PC-9 (cell line): ENCODE measurements at regions not wholly inside any gene's neighbourhood (a gene's known extent, or its start where the extent isn't known, plus 50 kb on each side); places are given as distances from the start of the nearest gene placed in this dataset.

Experiments used
- BruUV-seq: library from RNA; stranded (reverse); fragments of 400-500 nt; replicated peaks from 2 replicates; lab custom pipeline; 2021; lab: Mats Ljungman, UMichigan
- CTCF ChIA-PET: fragments of 300-600 bp; sonication (Branson Sonifier 250); formaldehyde crosslinking; loops from one replicate; lab custom pipeline; 2022; ENCODE audit warnings: antibody characterized with exemption; lab: Charles Lee
- POLR2A ChIA-PET: fragments of 300-600 bp; sonication (Branson Sonifier 250); formaldehyde crosslinking; loops from one replicate; lab custom pipeline; 2022; ENCODE audit warnings: antibody characterized with exemption; ENCODE audit not compliant: unreplicated experiment; lab: Charles Lee
- DNase-seq, 2 experiments: peaks; one replicate each; pipeline versions ENCODE4 v3.0.0 to v3.0.0-alpha.2; 2015 to 2022; ENCODE audit warnings: mixed read lengths in 1 of 2
- H2AFZ ChIP-seq: fragments of 200-600 bp; sonication (generic); 2 replicates; pipeline ENCODE4 v1.8.1; 2017; ENCODE audit warnings: antibody characterized with exemption
- H3F3A ChIP-seq: fragments of 200-600 bp; sonication (generic); 2 replicates; pipeline ENCODE4 v1.8.1; 2017; ENCODE audit warnings: antibody characterized with exemption, mild to moderate bottlenecking, low read depth; ENCODE audit not compliant: insufficient read depth
- H3K27ac ChIP-seq: fragments of 200-600 bp; sonication (generic); 2 replicates; pipeline ENCODE4 v1.6.1; 2016; ENCODE audit warnings: mixed run types
- H3K27me3 ChIP-seq: fragments of 200-600 bp; sonication (generic); 2 replicates; pipeline ENCODE4 v1.6.1; 2016; ENCODE audit warnings: low read depth, mixed run types; ENCODE audit not compliant: insufficient read depth
- H3K36me3 ChIP-seq: fragments of 200-600 bp; sonication (generic); 2 replicates; pipeline ENCODE4 v1.6.1; 2016; ENCODE audit warnings: low read depth, mixed run types
- H3K4me1 ChIP-seq: fragments of 200-600 bp; sonication (generic); replicated peaks from 2 replicates; pipeline ENCODE4 v1.6.1; 2016; ENCODE audit warnings: mixed run types; ENCODE audit not compliant: insufficient read depth
- H3K4me2 ChIP-seq: fragments of 200-600 bp; sonication (generic); 2 replicates; pipeline ENCODE4 v1.6.1; 2017; ENCODE audit warnings: mixed run types
- H3K4me3 ChIP-seq: fragments of 200-600 bp; sonication (generic); 2 replicates; pipeline ENCODE4 v1.6.1; 2016; ENCODE audit warnings: mixed run types
- H3K79me2 ChIP-seq: fragments of 200-600 bp; sonication (generic); 2 replicates; pipeline ENCODE4 v1.6.1; 2017; ENCODE audit warnings: low read depth, mixed run types
- H3K9me2 ChIP-seq: fragments of 200-600 bp; sonication (generic); 2 replicates; pipeline ENCODE4 v1.8.1; 2017; ENCODE audit warnings: mild to moderate bottlenecking; ENCODE audit not compliant: insufficient read depth
- H3K9me3 ChIP-seq: fragments of 200-600 bp; sonication (generic); 2 replicates; pipeline ENCODE4 v1.8.1; 2016; ENCODE audit warnings: low read depth; ENCODE audit not compliant: insufficient read depth
- H4K20me1 ChIP-seq: fragments of 200-600 bp; sonication (generic); 2 replicates; pipeline ENCODE4 v1.8.1; 2017; ENCODE audit not compliant: insufficient read depth
- EZH2 ChIP-seq: fragments of 200-600 bp; sonication (generic); IDR thresholded peaks from 2 replicates; pipeline ENCODE4 v1.8.0; 2017; ENCODE audit warnings: antibody characterized with exemption, low read depth
- intact Hi-C: fragments of 100-400 bp; cut with micrococcal nuclease; formaldehyde crosslinking; loops from one replicate; pipeline ENCODE4 v1.10.0; 2022; ENCODE audit not compliant: unreplicated experiment
- TF ChIP-seq, protein P1 (sequence below): fragments of 200-600 bp; sonication (generic); conservative IDR thresholded peaks from 2 replicates; pipeline ENCODE4 v1.6.1; 2017; ENCODE audit warnings: mixed run types, antibody characterized with exemption, mild to moderate bottlenecking, moderate library complexity

DNA sequence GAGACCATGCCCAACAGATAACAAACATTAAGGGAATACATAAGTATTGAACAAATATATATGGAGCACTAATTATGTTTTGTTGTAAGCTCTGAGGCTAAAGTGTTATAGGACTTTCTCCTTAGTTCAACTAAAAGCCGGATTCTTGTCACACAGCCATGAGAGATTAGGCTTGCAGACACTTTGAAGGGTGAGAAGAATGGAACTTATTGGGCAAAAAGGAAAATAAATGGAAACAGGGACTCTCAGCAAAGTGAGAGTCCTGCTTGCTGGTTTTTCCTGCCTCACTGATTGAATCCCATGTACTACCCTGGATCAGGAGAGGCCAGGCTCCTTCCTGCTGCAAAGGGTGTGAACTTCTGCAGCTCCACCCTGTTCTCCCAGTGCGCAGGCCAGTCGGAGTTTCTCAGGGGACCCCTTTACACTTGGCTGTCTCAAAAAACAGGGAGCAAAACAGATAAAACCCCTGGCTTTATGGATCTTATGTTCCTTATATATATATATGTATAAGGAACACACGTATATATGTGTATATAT, 77.1 kb upstream of the FUT8 start:
- Histone ChIP-seq H3K27me3 (no peaks in the 10 kb centered on the region), H3K9me2 (no peaks in the 10 kb centered on the region), H2AFZ (peak overlapping the region; percentile 70), H3K36me3 (no peaks in the 10 kb centered on the region), H3K4me2 (peak overlapping the region; percentile 75), H3K9me3 (0 out of 2 replicates have a peak, but pooled peaks cover 2% of the 10 kb centered on the region), H3K27ac (peak overlapping the region; percentile 92), H3K4me3 (peak overlapping the region; percentile 23; the same call in 1 of the 2 replicates), H3K4me1 (peaks cover 68% of the 10 kb centered on the region), H3F3A (peaks cover 45% of the 10 kb centered on the region), H4K20me1 (no peaks in the 10 kb centered on the region), H3K79me2 (no peaks in the 10 kb centered on the region)
- ChIA-PET CTCF (no interaction called here), POLR2A (no interaction called here)
- TSS peak; percentile 54 for BruUV-seq
- intact Hi-C loops = no loop called here
- TF ChIP-seq, protein P1, sequence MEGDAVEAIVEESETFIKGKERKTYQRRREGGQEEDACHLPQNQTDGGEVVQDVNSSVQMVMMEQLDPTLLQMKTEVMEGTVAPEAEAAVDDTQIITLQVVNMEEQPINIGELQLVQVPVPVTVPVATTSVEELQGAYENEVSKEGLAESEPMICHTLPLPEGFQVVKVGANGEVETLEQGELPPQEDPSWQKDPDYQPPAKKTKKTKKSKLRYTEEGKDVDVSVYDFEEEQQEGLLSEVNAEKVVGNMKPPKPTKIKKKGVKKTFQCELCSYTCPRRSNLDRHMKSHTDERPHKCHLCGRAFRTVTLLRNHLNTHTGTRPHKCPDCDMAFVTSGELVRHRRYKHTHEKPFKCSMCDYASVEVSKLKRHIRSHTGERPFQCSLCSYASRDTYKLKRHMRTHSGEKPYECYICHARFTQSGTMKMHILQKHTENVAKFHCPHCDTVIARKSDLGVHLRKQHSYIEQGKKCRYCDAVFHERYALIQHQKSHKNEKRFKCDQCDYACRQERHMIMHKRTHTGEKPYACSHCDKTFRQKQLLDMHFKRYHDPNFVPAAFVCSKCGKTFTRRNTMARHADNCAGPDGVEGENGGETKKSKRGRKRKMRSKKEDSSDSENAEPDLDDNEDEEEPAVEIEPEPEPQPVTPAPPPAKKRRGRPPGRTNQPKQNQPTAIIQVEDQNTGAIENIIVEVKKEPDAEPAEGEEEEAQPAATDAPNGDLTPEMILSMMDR = no peak
- TF ChIP-seq EZH2 = no peak
- no peak for DNase-seq

DNA sequence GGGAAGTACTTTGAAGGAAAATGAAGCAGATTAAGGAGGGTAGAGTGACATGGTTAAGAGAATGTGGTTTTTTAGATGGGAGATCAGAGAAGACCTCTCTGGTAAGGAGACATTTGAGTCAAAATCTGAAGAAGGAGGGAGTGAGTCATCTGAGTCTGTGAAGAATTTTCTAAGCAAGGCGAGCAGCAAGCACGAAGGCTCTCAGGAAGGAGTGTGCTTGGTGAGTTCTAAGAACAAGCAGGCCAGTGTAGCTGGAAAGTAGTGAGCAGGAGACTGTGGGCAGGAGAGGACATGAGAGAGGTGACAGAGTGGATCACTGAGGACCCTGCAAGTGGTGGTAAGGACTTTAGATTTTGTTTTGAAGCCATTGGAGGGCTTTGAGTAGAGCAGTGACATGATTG, 76.3 kb upstream of the FUT8 start:
- peak overlapping the region; percentile 31 for H3K4me2 ChIP-seq

DNA sequence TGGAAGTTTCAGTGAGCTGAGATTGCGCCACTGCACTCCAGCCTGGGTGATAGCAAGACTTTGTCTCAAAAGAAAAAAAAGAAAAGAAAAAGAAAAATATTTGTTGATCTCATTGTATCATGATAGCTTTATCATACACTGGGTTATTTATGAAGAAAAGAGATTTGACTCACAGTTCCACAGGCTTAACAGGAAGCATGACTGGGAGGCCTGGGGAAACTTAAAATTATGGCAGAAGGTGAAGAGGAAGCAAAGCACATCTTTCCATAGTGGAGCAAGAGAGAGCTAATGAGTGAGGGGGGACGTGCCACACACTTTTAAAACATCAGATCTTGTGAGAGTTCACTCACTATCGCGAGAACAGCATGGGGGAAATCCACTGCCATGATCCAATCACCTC, 72.7 kb upstream of the FUT8 start:
- Histone ChIP-seq H2AFZ (no peak overlapping the region), H3F3A (peaks cover 29% of the 10 kb centered on the region), H3K79me2 (no peaks in the 10 kb centered on the region), H4K20me1 (no peaks in the 10 kb centered on the region), H3K9me3 (no peaks in the 10 kb centered on the region), H3K4me1 (peaks cover 34% of the 10 kb centered on the region), H3K4me3 (no peak overlapping the region), H3K27me3 (no peaks in the 10 kb centered on the region), H3K4me2 (no peak overlapping the region), H3K9me2 (no peaks in the 10 kb centered on the region), H3K27ac (no peak overlapping the region), H3K36me3 (no peaks in the 10 kb centered on the region)
- DNase-seq = no peak
- CTCF ChIA-PET = no interaction called here
- intact Hi-C loops = no loop called here
- POLR2A ChIA-PET = no interaction called here
- TF ChIP-seq EZH2 = no peak
- TF ChIP-seq, protein P1 = no peak
- BruUV-seq = no TSS peak

More for the DNA sequence above, 76.3 kb upstream of the FUT8 start:
- no peaks in the 10 kb centered on the region for H3K9me2 ChIP-seq
- H3K27ac ChIP-seq = peak overlapping the region; percentile 92
- no peaks in the 10 kb centered on the region for H3K36me3 ChIP-seq
- H3K27me3 ChIP-seq = no peaks in the 10 kb centered on the region
- H2AFZ ChIP-seq = peak overlapping the region; percentile 67
- peaks cover 45% of the 10 kb centered on the region for H3F3A ChIP-seq
- no peak for TF ChIP-seq EZH2
- TF ChIP-seq, protein P1 = no peak
- no peaks in the 10 kb centered on the region for H3K79me2 ChIP-seq
- ChIA-PET POLR2A (no interaction called here), CTCF (no interaction called here)
- BruUV-seq = no TSS peak
- H3K4me1 ChIP-seq = peaks cover 68% of the 10 kb centered on the region
- DNase-seq = no peak
- H3K9me3 ChIP-seq = no peaks in the 10 kb centered on the region
- no peaks in the 10 kb centered on the region for H4K20me1 ChIP-seq
- no peak overlapping the region for H3K4me3 ChIP-seq
- intact Hi-C loops = no loop called here
